Activated naive CD4-positive, alpha-beta T cell treated with anti-CD3 and anti-CD28 coated beads for 36 hours (primary cell): ENCODE measurements at regions not wholly inside any gene's neighbourhood (a gene's known extent, or its start where the extent isn't known, plus 50 kb on each side); places are given as distances from the start of the nearest gene placed in this dataset.

ENCODE experiments used
- CTCF ChIA-PET: fragments of 350-600 bp; sonication (Branson Sonifier 250); formaldehyde crosslinking; loops from one replicate; lab custom pipeline; 2021; ENCODE audit warnings: antibody characterized with exemption; lab: Charles Lee
- DNase-seq: peaks from one replicate; pipeline ENCODE4 v3.0.0-alpha.2; 2020
- H3K27ac Mint-ChIP-seq: one replicate; pipeline ENCODE4 v1.8.0; 2021; ENCODE audit warnings: mild to moderate bottlenecking, mixed read lengths
- H3K27me3 Mint-ChIP-seq: one replicate; pipeline ENCODE4 v1.8.0; 2021; ENCODE audit warnings: low read depth, mixed read lengths
- H3K36me3 Mint-ChIP-seq: one replicate; pipeline ENCODE4 v1.8.0; 2021; ENCODE audit warnings: low read depth, mixed read lengths
- H3K4me1 Mint-ChIP-seq: one replicate; pipeline ENCODE4 v1.8.0; 2021; ENCODE audit warnings: low read depth, mixed read lengths
- H3K4me3 Mint-ChIP-seq: one replicate; pipeline ENCODE4 v1.8.0; 2021; ENCODE audit warnings: mild to moderate bottlenecking, moderate library complexity, mixed read lengths
- H3K9me3 Mint-ChIP-seq: one replicate; pipeline ENCODE4 v1.8.0; 2021; ENCODE audit warnings: mixed read lengths
- intact Hi-C: fragments of 100-400 bp; cut with micrococcal nuclease; formaldehyde crosslinking; loops from one replicate; pipeline ENCODE4 v1.15.1; 2023

DNA sequence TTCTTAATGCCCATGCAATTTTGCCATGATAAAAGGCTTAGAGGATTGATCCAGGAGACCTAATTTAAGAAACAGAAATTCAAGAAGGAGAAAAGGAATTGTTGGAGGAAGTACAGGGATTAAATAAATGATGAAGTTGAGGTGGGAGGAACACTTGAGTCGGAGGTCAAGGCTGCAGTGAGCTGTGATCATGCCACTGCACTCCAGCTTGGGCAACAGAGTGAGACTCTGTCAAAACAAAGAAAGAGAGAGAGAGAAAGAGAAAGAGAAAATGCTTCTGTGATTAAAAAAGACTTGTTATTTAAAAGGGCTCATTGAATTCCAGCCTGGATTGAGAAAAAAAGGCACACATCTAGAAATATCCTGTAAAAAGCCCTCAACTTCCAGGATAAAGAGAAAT lies 123.2 kb downstream of the B3GNT2 start:
- H3K36me3 Mint-ChIP-seq, result no peaks in the 10 kb centered on the region
- H3K9me3 Mint-ChIP-seq, result no peaks in the 10 kb centered on the region
- H3K27me3 Mint-ChIP-seq, result no peaks in the 10 kb centered on the region
- no peak for DNase-seq
- CTCF ChIA-PET, result interaction anchor here (1.7 kb wide), 1 partner anchor 19 kb away, joined by 5 read pairs; no protein-coding TSS in a partner anchor
- intact Hi-C loops, result no loop called here
- H3K4me1 Mint-ChIP-seq, result peaks cover 9% of the 10 kb centered on the region
- H3K4me3 Mint-ChIP-seq, result no peak overlapping the region
- no peak overlapping the region for H3K27ac Mint-ChIP-seq

DNA sequence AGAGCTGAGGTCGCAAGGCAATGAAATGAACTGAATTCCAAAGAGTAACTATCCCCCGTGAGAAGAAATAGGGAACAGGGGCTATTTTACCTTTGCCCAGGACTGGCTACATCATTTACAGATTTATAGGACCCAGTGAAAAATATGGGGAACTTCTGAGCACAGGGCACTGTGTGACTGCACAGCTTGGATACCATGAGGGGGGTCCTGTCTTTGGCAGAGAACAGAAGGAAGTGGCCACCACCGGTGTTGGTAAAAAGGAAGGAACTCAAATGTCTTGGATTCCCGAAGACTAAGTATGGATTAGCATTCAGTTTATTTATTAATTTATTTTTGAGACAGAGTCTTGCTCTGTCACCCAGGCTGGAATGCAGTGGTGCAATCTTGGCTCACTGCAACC lies 119.6 kb downstream of the B3GNT2 start:
- CTCF ChIA-PET, result no interaction called here

DNA sequence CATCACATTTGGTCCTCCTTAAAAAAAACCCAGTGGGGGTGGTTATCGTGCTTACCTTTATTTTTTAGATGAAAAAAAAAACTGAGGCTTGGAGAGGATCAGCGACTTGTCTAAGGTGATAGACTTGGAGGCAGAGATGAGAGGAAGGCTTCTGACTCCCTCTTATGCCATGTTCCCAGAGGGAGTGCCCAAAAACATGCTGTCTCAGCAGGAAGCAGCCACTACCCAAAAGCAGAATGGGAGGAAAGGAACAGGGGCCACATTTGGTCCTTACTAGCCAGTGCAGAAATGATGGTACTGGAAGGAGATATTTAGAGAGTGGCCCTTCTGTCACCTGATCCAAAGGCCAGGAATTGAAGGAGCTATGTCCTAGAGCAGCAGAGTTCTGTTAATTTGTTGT lies 118.4 kb downstream of the B3GNT2 start:
- intact Hi-C loops, result no loop called here
- Mint-ChIP-seq H3K27me3 (no peaks in the 10 kb centered on the region), H3K36me3 (no peaks in the 10 kb centered on the region), H3K27ac (no peak overlapping the region), H3K4me3 (no peak overlapping the region), H3K4me1 (peaks cover 25% of the 10 kb centered on the region), H3K9me3 (no peaks in the 10 kb centered on the region)
- no peak for DNase-seq
- CTCF ChIA-PET, result interaction anchor here (0.9 kb wide), 1 partner anchor 9 kb away, joined by 3 read pairs; no protein-coding TSS in a partner anchor

More for the DNA sequence above, 119.6 kb downstream of the B3GNT2 start:
- H3K27me3 Mint-ChIP-seq, result no peaks in the 10 kb centered on the region
- H3K9me3 Mint-ChIP-seq, result no peaks in the 10 kb centered on the region
- H3K36me3 Mint-ChIP-seq, result no peaks in the 10 kb centered on the region
- intact Hi-C loops, result no loop called here
- no peak for DNase-seq
- no peak overlapping the region for H3K27ac Mint-ChIP-seq
- H3K4me3 Mint-ChIP-seq, result no peak overlapping the region
- H3K4me1 Mint-ChIP-seq, result peaks cover 13% of the 10 kb centered on the region

DNA sequence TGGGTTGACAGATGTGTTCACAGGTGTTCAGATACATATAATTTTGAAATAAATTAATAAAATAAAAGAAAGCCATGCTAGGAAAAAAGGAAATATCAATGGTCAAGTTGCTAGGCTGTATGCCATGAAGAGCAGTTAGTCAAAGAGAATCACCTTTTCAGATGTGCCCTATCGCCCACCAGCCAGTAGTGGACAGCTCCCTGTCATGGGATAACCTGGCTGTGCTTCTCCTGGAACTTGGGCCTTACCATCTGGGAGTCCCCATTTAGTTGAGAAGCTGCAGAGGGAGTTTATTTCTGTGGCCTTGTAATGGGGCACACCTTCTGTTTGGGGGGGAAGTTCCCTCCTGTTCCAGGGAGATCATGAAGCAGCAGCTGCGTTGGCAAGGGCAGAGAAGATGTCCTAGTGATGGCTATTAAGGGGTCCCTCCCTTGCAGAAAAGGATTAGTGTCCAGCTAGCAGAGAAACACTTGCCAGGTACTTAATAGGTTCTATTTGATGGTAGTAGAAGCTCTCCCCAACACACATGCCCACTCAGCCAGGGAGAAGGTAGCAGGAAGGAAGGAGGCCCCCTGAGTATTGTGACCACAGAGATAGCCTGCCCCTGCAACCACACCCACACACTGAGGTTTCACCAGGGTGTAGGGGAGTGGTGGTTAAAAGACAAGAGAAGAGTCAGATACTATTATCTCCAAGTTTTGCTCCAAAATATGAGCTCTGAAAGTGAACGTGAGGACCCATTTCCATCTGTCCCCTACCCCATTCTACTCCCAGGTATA lies 117.7 kb downstream of the B3GNT2 start:
- Mint-ChIP-seq H3K27me3 (no peaks in the 10 kb centered on the region), H3K4me3 (no peak overlapping the region), H3K4me1 (peaks cover 30% of the 10 kb centered on the region), H3K9me3 (no peaks in the 10 kb centered on the region), H3K36me3 (no peaks in the 10 kb centered on the region), H3K27ac (no peak overlapping the region)
- CTCF ChIA-PET, result interaction anchor here (0.6 to 0.9 kb wide), 3 partner anchors 8 to 97 kb away, joined by 3 read pairs; no protein-coding TSS in a partner anchor
- DNase-seq, result no peak
- intact Hi-C loops, result no loop called here

DNA sequence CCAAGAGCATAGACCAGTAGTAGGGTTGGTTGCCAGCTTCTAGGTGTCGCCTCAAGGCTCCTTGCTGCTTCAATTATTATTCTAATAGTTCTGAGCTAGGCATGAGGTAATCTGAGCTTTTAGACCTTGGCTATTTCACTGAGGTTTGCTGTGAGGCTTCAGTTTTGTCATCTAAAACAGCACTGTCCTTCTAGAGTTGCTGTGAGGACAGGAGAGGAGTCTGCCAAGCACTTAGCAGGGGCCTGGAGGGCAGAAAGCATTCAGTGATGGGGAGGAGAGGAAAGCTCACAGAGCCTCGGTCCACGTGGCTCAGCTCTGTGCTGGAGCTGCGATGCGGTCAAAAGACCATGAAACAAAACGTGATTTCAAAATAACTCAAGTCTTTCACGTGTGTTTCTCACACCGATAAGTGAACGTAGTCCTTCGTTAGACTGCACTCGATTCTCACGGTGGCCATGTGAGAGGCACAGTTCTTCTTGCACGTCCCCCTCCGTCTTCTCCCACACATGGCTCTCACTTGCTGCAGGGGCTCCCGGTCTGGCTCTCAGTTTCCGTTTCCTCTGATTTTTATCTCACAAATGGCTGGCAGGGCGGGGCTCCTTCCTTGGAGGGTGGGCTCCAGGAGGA lies 113.7 kb downstream of the B3GNT2 start:
- H3K27me3 Mint-ChIP-seq, result no peaks in the 10 kb centered on the region
- H3K4me3 Mint-ChIP-seq, result no peak overlapping the region
- H3K4me1 Mint-ChIP-seq, result peaks cover 60% of the 10 kb centered on the region
- H3K9me3 Mint-ChIP-seq, result no peaks in the 10 kb centered on the region
- no peak overlapping the region for H3K27ac Mint-ChIP-seq
- CTCF ChIA-PET, result interaction anchor here (1.1 to 1.4 kb wide), 2 partner anchors 9 to 148 kb away, joined by 4 to 6 read pairs; no protein-coding TSS in a partner anchor
- intact Hi-C loops, result loop anchor here (5.0 to 10.0 kb wide), 10 partner anchors 92 to 1903 kb away; partner anchors contain the start of genes COMMD1, MDH1, OTX1 and USP34
- DNase-seq, result peak; percentile 43
- no peaks in the 10 kb centered on the region for H3K36me3 Mint-ChIP-seq

DNA sequence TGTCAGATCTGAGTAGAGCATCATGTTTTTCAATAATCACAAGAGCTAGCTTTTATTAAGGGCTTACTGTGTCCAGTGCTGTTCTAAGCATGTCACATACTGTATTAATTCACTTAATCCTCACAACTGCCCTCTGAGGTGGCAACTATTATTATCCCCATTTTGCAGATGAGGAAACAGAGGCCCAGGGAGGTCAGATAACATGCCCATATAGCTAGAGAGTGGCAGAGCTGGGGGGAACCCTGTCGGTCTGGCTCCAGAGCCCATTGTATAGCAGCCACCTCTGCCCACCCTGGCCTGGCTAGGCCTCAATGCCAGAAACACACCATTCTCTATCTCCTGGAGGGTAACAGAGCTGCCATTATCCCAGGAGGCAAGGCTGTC lies 113.2 kb downstream of the B3GNT2 start:
- DNase-seq, result no peak
- Mint-ChIP-seq H3K27ac (no peak overlapping the region), H3K36me3 (no peaks in the 10 kb centered on the region), H3K4me1 (peaks cover 60% of the 10 kb centered on the region), H3K27me3 (no peaks in the 10 kb centered on the region), H3K4me3 (no peak overlapping the region), H3K9me3 (no peaks in the 10 kb centered on the region)
- CTCF ChIA-PET, result interaction anchor here (1.1 to 1.4 kb wide), 2 partner anchors 9 to 148 kb away, joined by 4 to 6 read pairs; no protein-coding TSS in a partner anchor
- intact Hi-C loops, result loop anchor here (5.0 to 10.0 kb wide), 10 partner anchors 92 to 1903 kb away; partner anchors contain the start of genes COMMD1, MDH1, OTX1 and USP34

DNA sequence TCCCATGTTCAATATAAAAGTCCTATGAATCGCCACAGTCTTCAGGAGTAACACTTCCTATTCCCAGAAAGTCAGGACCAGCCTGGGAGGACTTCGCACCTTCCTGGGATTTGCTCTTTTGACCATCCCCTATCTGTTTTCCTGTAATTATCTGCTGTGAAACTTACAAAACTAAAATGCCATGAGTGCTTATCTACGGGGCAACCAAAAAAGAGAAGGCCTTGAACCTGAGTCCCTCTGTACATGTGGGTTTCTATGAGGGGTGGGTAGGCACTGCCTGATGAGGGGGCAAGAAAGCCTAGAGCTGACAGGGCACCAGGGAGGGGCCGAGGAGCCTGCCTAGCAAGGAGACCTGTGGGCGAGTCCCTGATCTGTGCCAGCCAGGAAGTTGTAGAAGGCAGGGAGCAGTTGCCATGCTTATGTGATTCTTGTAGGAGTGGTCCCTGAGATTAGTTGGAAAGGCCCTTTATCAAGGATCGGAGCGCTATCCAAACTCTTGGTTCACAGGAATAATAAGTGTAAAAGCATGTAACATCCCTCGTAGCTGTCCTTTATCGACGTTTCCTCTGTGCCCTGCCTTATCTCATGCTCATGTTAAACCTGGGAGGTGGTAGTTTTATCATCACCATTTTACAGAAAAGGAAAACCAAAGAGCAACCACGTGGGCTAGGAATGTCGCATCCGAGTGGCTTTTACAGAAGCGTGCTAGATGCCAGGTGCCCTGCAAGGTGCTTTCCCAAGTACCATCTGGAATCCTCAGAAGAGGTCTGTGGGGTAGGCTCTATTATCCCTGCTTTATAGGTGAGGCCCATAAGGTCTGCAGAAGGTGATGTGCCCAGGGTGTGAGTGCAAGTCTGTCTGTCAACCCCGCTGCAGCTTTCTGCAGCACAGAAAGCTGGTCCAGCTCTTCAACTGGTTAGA lies 111.8 kb downstream of the B3GNT2 start:
- H3K9me3 Mint-ChIP-seq, result no peaks in the 10 kb centered on the region

DNA sequence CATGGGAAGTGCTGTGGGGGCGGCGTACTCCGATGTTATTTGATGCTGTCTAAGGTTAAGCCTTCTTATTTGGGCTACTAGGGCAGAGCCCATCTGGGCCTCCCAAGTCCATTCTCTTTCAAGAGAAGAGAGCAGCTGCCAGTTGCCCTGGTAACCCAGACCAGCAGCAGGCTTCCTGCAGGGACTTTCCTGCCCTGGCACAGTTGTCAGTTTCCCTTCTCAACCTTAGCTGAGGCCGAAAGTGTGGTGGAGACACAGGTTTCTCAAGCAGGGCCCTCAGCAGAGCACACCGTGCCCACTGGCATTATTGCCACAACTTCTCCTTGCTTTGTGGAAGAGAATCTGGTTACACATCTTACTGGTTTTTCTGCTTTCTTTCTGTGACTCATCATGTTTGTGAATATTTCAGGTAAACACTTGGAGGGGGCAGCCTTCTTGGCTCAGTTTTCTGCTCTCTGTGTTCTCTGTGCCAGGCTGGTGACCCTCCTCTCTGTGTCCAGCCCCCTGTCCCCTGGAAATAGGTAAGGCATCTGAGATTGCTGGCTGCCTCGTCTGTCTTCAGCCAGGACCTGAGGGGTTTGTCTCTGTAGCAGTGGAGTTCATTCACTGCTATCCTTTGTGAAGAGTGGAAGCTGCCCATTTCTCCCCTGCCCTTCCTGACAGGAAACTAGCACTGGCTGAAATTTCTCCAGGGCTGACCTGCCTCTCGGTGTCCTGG lies 111.0 kb downstream of the B3GNT2 start:
- peaks cover 74% of the 10 kb centered on the region for H3K4me1 Mint-ChIP-seq
- peak overlapping the region; percentile 90 for H3K27ac Mint-ChIP-seq
- no peaks in the 10 kb centered on the region for H3K9me3 Mint-ChIP-seq
- intact Hi-C loops, result loop anchor here (2.0 to 10.0 kb wide), 11 partner anchors 90 to 1905 kb away; partner anchors contain the start of genes COMMD1, MDH1, OTX1 and UGP2
- no peaks in the 10 kb centered on the region for H3K36me3 Mint-ChIP-seq
- DNase-seq, result peak; percentile 73
- H3K27me3 Mint-ChIP-seq, result no peaks in the 10 kb centered on the region
- no peak overlapping the region for H3K4me3 Mint-ChIP-seq
- CTCF ChIA-PET, result interaction anchor here (1.6 kb wide), 1 partner anchor 105 kb away, joined by 5 read pairs; no protein-coding TSS in a partner anchor

More for the DNA sequence above, 111.8 kb downstream of the B3GNT2 start:
- no peak for DNase-seq
- no peaks in the 10 kb centered on the region for H3K36me3 Mint-ChIP-seq
- CTCF ChIA-PET, result no interaction called here
- intact Hi-C loops, result loop anchor here (2.0 to 10.0 kb wide), 11 partner anchors 90 to 1905 kb away; partner anchors contain the start of genes COMMD1, MDH1, OTX1 and UGP2
- H3K27ac Mint-ChIP-seq, result peak overlapping the region; percentile 19
- no peak overlapping the region for H3K4me3 Mint-ChIP-seq
- peaks cover 67% of the 10 kb centered on the region for H3K4me1 Mint-ChIP-seq
- no peaks in the 10 kb centered on the region for H3K27me3 Mint-ChIP-seq

DNA sequence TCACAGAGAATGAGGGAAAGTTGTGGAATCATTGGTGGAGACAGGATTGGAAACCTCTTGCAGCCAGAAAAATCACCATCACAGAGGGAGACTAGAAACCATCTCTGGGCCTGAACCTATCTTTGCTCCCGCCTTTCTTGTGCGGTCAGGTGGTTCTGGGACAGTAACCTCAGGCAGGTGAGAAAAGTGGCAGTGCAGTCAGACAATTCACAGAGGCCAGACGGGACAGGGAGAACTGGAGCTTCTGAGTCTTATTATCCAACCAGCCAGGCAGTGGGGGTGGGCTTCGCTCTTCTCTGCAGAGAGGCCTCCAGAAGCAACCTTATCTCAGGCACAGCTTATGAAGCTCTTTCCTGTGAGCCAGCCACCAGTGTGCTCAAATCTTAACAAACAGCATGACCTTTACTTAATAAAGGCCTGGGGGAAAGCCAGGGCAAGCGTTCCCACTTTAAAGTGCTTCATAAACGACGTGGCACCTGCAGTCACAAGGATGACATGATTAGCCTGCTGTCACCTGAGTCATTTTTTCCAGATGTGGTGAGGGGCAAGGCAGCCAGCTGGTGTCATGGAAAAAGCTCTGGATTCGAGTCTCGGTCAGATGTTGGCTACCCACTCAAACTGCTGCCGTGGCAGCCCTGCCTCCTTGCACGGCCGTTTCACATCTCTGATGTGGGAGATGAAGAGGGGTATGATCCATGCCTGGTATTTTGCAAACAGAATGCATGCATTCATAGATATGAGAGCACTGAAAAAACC lies 109.7 kb downstream of the B3GNT2 start:
- Mint-ChIP-seq H3K4me3 (peak overlapping the region; percentile 34), H3K27me3 (no peaks in the 10 kb centered on the region)

More for the DNA sequence above, 109.7 kb downstream of the B3GNT2 start:
- Mint-ChIP-seq H3K4me1 (peaks cover 74% of the 10 kb centered on the region), H3K9me3 (no peaks in the 10 kb centered on the region), H3K27ac (peak overlapping the region; percentile 90), H3K36me3 (no peaks in the 10 kb centered on the region)
- intact Hi-C loops, result loop anchor here (1.0 to 10.0 kb wide), 15 partner anchors 88 to 1907 kb away; partner anchors contain the start of genes COMMD1, EHBP1, FAM161A and MDH1
- peak; percentile 90 for DNase-seq
- CTCF ChIA-PET, result interaction anchor here (0.7 to 1.6 kb wide), 6 partner anchors 8 to 106 kb away, joined by 3 to 5 read pairs (median 3); no protein-coding TSS in a partner anchor
